Choroid plexus epithelial cell (primary cell): ENCODE measurements at regions not wholly inside any gene's neighbourhood (a gene's known extent, or its start where the extent isn't known, plus 50 kb on each side); places are given as distances from the start of the nearest gene placed in this dataset.

Experiments
- DNase-seq: peaks from one replicate; pipeline ENCODE4 v3.0.0-alpha.2; 2010; ENCODE audit warnings: low read depth
- H3K4me3 ChIP-seq: 2 replicates; pipeline ENCODE4 v1.5.1; 2011; ENCODE audit warnings: low read depth, mild to moderate bottlenecking, control low read depth, low read length, moderate library complexity
- CTCF ChIP-seq: conservative IDR thresholded peaks from 2 replicates; pipeline ENCODE4 v1.5.1; 2011; ENCODE audit warnings: low read depth, mild to moderate bottlenecking, control low read depth, inconsistent platforms, low read length, moderate library complexity

- DNase-seq = no peak
- no peak overlapping the region for H3K4me3 ChIP-seq
- TF ChIP-seq CTCF = no peak
Measured at GRCh38 chr9:84590706-84591105, 78.8 kb upstream of the NTRK2 start.

- no peak overlapping the region for H3K4me3 ChIP-seq
- TF ChIP-seq CTCF = no peak
- DNase-seq = no peak
Measured at GRCh38 chr9:84592918-84593317, 76.6 kb upstream of the NTRK2 start.

- no peak overlapping the region for H3K4me3 ChIP-seq
- DNase-seq = no peak
- no peak for TF ChIP-seq CTCF
Measured at GRCh38 chr9:84593352-84593751, 76.2 kb upstream of the NTRK2 start.

- no peak for DNase-seq
- TF ChIP-seq CTCF = no peak
- no peak overlapping the region for H3K4me3 ChIP-seq
Measured at GRCh38 chr9:84597131-84597530, 72.4 kb upstream of the NTRK2 start.

- TF ChIP-seq CTCF = no peak
- no peak overlapping the region for H3K4me3 ChIP-seq
- no peak for DNase-seq
Measured at GRCh38 chr9:84598921-84599636, 70.5 kb upstream of the NTRK2 start.

- TF ChIP-seq CTCF = no peak
- DNase-seq = no peak
Measured at GRCh38 chr9:84600739-84601138, 68.8 kb upstream of the NTRK2 start.

GRCh38 chr9:84604223-84604622 is 65.3 kb upstream of the NTRK2 start:
- DNase-seq = no peak
- no peak for TF ChIP-seq CTCF
- H3K4me3 ChIP-seq = no peak overlapping the region

More at GRCh38 chr9:84600739-84601138, 68.8 kb upstream of the NTRK2 start:
- no peak overlapping the region for H3K4me3 ChIP-seq
